GM12878 (cell line): ENCODE measurements at regions not wholly inside any gene's neighbourhood (a gene's known extent, or its start where the extent isn't known, plus 50 kb on each side); places are given as distances from the start of the nearest gene placed in this dataset.

ENCODE experiments used
- ATAC-seq: fragments of 200-7000 bp; cut with Tn5 transposase; 3 replicates; pipeline ENCODE4 v1.9.1; 2020; ENCODE audit warnings: mild to moderate bottlenecking, moderate library complexity
- BruUV-seq: library from RNA; stranded (reverse); fragments of 400-500 nt; replicated peaks from 2 replicates; lab custom pipeline; 2021; lab: Mats Ljungman, UMichigan
- CTCF ChIA-PET: fragments of 300-600 bp; sonication (Branson Sonifier 250); formaldehyde crosslinking; extraction: SDS; loops from one replicate; lab custom pipeline; 2021; ENCODE audit warnings: inconsistent platforms; lab: Yijun Ruan, JAX
- POLR2A ChIA-PET: fragments of 350-600 bp; formaldehyde crosslinking; extraction: SDS; loops from one replicate; lab custom pipeline; 2021; ENCODE audit warnings: inconsistent platforms; lab: Charles Lee
- RAD21 ChIA-PET: fragments of 300-600 bp; sonication (Branson Sonifier 250); formaldehyde crosslinking; loops from one replicate; lab custom pipeline; 2023; ENCODE audit warnings: antibody characterized with exemption; ENCODE audit not compliant: unreplicated experiment; lab: Charles Lee
- SMC1A ChIA-PET: fragments of 300-600 bp; sonication (Branson Sonifier 250); formaldehyde crosslinking; loops from one replicate; lab custom pipeline; 2023; ENCODE audit not compliant: unreplicated experiment, uncharacterized antibody; lab: Charles Lee
- DNase-seq: peaks from one replicate; pipeline ENCODE4 v3.0.0-alpha.2; 2011; ENCODE audit warnings: low read depth, low spot score
- FAIRE-seq: peaks from 3 replicates; lab custom pipeline; 2011; peaks lifted over from hg19 to GRCh38; lab: Jason Lieb, UNC
- H2AFZ ChIP-seq: 2 replicates; pipeline ENCODE4 v1.6.0; 2011; ENCODE audit warnings: low read depth, low read length, control low read depth; ENCODE audit not compliant: control insufficient read depth
- H3K27ac ChIP-seq: 2 replicates; pipeline ENCODE4 v1.5.1; 2011; ENCODE audit warnings: control low read depth; ENCODE audit not compliant: control insufficient read depth, insufficient read depth
- H3K27me3 ChIP-seq, 2 experiments: replicated peaks in 1 of 2; 2 replicates each; pipeline versions ENCODE4 v1.6.0 to v1.6.1; 2011; ENCODE audit warnings: low read length in 1 of 2; ENCODE audit not compliant: control insufficient read depth in 2 of 2, insufficient read depth in 2 of 2
- H3K36me3 ChIP-seq, 2 experiments: 2 replicates each; pipeline ENCODE4 v1.5.1; 2011; ENCODE audit warnings: low read length in 1 of 2; ENCODE audit not compliant: control insufficient read depth in 2 of 2, insufficient read depth in 2 of 2
- H3K4me1 ChIP-seq: 2 replicates; pipeline ENCODE4 v1.6.1; 2011; ENCODE audit warnings: mild to moderate bottlenecking, low read length, moderate library complexity, mixed read lengths; ENCODE audit not compliant: control insufficient read depth, insufficient read depth
- H3K4me2 ChIP-seq: 2 replicates; pipeline ENCODE4 v1.6.0; 2011; ENCODE audit warnings: control low read depth; ENCODE audit not compliant: control insufficient read depth, insufficient read depth
- H3K4me3 ChIP-seq: fragments of 200-600 bp; sonication (generic); 2 replicates; pipeline ENCODE4 v1.5.1; 2016
- H3K79me2 ChIP-seq: 2 replicates; pipeline ENCODE4 v1.6.0; 2011; ENCODE audit warnings: low read length; ENCODE audit not compliant: control insufficient read depth, insufficient read depth
- H3K9ac ChIP-seq: 2 replicates; pipeline ENCODE4 v1.8.0; 2011; ENCODE audit warnings: low read length, control low read depth, mixed read lengths; ENCODE audit not compliant: control insufficient read depth, insufficient read depth
- H3K9me3 ChIP-seq: replicated peaks from 3 replicates; pipeline ENCODE4 v1.5.1; 2011; ENCODE audit warnings: mild to moderate bottlenecking, low read length; ENCODE audit not compliant: control insufficient read depth, insufficient read depth
- H4K20me1 ChIP-seq: 2 replicates; pipeline ENCODE4 v1.6.0; 2011; ENCODE audit not compliant: control insufficient read depth, insufficient read depth
- E2F8 ChIP-seq: fragments of 450-650 bp; IDR thresholded peaks from 2 replicates; pipeline ENCODE4 v1.6.1; 2018; ENCODE audit warnings: mild to moderate bottlenecking, low read depth, moderate library complexity; ENCODE audit not compliant: partially characterized antibody
- E4F1 ChIP-seq: fragments of 450-650 bp; IDR thresholded peaks from 2 replicates; pipeline ENCODE4 v1.6.1; 2018; ENCODE audit warnings: borderline replicate concordance, mild to moderate bottlenecking; ENCODE audit not compliant: partially characterized antibody
- ELK1 ChIP-seq: IDR thresholded peaks from 2 replicates; pipeline ENCODE4 v1.6.1; 2012; ENCODE audit warnings: low read depth, low read length, improper control_type of control experiment
- FOXM1 ChIP-seq: IDR thresholded peaks from 2 replicates; pipeline ENCODE4 v1.6.1; 2012; ENCODE audit warnings: low read depth, mild to moderate bottlenecking, inconsistent platforms, low read length, moderate library complexity
- JUNB ChIP-seq: IDR thresholded peaks from 2 replicates; pipeline ENCODE4 v1.6.1; 2016; ENCODE audit warnings: antibody characterized with exemption, mild to moderate bottlenecking
- NFYB ChIP-seq: IDR thresholded peaks from 2 replicates; pipeline ENCODE4 v1.6.1; 2011; ENCODE audit warnings: low read depth, mild to moderate bottlenecking, low read length, improper control_type of control experiment, moderate library complexity; ENCODE audit not compliant: insufficient read depth
- PAX5 ChIP-seq: IDR thresholded peaks from 2 replicates; pipeline ENCODE4 v1.6.1; 2011; ENCODE audit warnings: low read depth, low read length, borderline replicate concordance
- SMAD5 ChIP-seq: IDR thresholded peaks from 2 replicates; pipeline ENCODE4 v1.6.1; 2016; ENCODE audit warnings: antibody characterized with exemption, low read depth
- STAT1 ChIP-seq: fragments of 450-650 bp; conservative IDR thresholded peaks from 2 replicates; pipeline ENCODE4 v1.6.1; 2014; ENCODE audit warnings: antibody characterized with exemption, mild to moderate bottlenecking
- WRNIP1 ChIP-seq: IDR thresholded peaks from 2 replicates; pipeline ENCODE4 v1.6.1; 2011; ENCODE audit warnings: low read depth, low read length, improper control_type of control experiment, borderline replicate concordance
- WGBS: methylation state at CpG from one replicate; pipeline ENCODE4 v1.1.6; 2016; ENCODE audit warnings: low lambda C conversion rate; ENCODE audit not compliant: insufficient replicate concordance, insufficient coverage; ENCODE audit errors: missing lambda C conversion rate; 5-methylcytosine and 5-hydroxymethylcytosine counted together
- in situ Hi-C: fragments of 300-500 bp; cut with MboI; formaldehyde crosslinking; loops from 9 replicates; pipeline ENCODE4 v1.14.3; 2018; ENCODE audit warnings: mixed read lengths
- intact Hi-C: fragments of 100-400 bp; cut with micrococcal nuclease; formaldehyde crosslinking; loops from one replicate; pipeline ENCODE4 v1.14.2; 2022; ENCODE audit not compliant: unreplicated experiment
- TF ChIP-seq, protein P1 (sequence below): IDR thresholded peaks from 2 replicates; pipeline ENCODE4 v1.6.1; 2011; ENCODE audit warnings: mild to moderate bottlenecking, low read depth, low read length, moderate library complexity; ENCODE audit not compliant: insufficient replicate concordance
- TF ChIP-seq, protein P2 (sequence below): fragments of 450-650 bp; IDR thresholded peaks from 2 replicates; pipeline ENCODE4 v1.6.1; 2017; ENCODE audit warnings: antibody characterized with exemption, mild to moderate bottlenecking, moderate library complexity

GRCh38 chr12:83514372-83514771 is 827.7 kb downstream of the TMTC2 start (continued):
- no peak for TF ChIP-seq NFYB

- WGBS, result 30% methylated on average over 5 of the region's 5 CpGs
- Histone ChIP-seq H3K9me3 (no peaks in the 10 kb centered on the region), H3K4me3 (no peak overlapping the region), H3K4me2 (no peak overlapping the region), H3K79me2 (no peaks in the 10 kb centered on the region), H3K27me3 (no peaks in the 10 kb centered on the region), H3K27ac (no peak overlapping the region), H2AFZ (no peak overlapping the region), H3K36me3 (no peaks in the 10 kb centered on the region), H3K4me1 (no peaks in the 10 kb centered on the region), H4K20me1 (no peaks in the 10 kb centered on the region), H3K9ac (no peak overlapping the region)
- in situ Hi-C loops (no loop called here), intact Hi-C loops (no loop called here)
- DNase-seq, result no peak
- SMC1A ChIA-PET, result no interaction called here
- RAD21 ChIA-PET, result no interaction called here
- POLR2A ChIA-PET, result no interaction called here
- CTCF ChIA-PET, result no interaction called here
- no peak for ATAC-seq
- BruUV-seq, result no TSS peak
- no peak for FAIRE-seq
- TF ChIP-seq E4F1, result no peak
- no peak for TF ChIP-seq STAT1
- TF ChIP-seq, protein P1, sequence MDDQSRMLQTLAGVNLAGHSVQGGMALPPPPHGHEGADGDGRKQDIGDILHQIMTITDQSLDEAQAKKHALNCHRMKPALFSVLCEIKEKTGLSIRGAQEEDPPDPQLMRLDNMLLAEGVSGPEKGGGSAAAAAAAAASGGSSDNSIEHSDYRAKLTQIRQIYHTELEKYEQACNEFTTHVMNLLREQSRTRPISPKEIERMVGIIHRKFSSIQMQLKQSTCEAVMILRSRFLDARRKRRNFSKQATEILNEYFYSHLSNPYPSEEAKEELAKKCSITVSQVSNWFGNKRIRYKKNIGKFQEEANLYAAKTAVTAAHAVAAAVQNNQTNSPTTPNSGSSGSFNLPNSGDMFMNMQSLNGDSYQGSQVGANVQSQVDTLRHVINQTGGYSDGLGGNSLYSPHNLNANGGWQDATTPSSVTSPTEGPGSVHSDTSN, result no peak
- no peak for TF ChIP-seq JUNB
- TF ChIP-seq, protein P2, sequence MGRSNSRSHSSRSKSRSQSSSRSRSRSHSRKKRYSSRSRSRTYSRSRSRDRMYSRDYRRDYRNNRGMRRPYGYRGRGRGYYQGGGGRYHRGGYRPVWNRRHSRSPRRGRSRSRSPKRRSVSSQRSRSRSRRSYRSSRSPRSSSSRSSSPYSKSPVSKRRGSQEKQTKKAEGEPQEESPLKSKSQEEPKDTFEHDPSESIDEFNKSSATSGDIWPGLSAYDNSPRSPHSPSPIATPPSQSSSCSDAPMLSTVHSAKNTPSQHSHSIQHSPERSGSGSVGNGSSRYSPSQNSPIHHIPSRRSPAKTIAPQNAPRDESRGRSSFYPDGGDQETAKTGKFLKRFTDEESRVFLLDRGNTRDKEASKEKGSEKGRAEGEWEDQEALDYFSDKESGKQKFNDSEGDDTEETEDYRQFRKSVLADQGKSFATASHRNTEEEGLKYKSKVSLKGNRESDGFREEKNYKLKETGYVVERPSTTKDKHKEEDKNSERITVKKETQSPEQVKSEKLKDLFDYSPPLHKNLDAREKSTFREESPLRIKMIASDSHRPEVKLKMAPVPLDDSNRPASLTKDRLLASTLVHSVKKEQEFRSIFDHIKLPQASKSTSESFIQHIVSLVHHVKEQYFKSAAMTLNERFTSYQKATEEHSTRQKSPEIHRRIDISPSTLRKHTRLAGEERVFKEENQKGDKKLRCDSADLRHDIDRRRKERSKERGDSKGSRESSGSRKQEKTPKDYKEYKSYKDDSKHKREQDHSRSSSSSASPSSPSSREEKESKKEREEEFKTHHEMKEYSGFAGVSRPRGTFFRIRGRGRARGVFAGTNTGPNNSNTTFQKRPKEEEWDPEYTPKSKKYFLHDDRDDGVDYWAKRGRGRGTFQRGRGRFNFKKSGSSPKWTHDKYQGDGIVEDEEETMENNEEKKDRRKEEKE, result no peak
- no peak for TF ChIP-seq ELK1
- no peak for TF ChIP-seq PAX5
- TF ChIP-seq NFYB, result no peak
- no peak for TF ChIP-seq FOXM1
- no peak for TF ChIP-seq WRNIP1
- no peak for TF ChIP-seq SMAD5
- no peak for TF ChIP-seq E2F8
These were observed 820.1 kb downstream of the TMTC2 start for GRCh38 chr12:83506841-83507240.
